Stimulated activated CD8-positive, alpha-beta memory T cell treated with anti-CD3 and anti-CD28 coated beads, Interleukin-4, amount 100 ng/mL, for 4 hours (primary cell): ENCODE measurements at regions not wholly inside any gene's neighbourhood (a gene's known extent, or its start where the extent isn't known, plus 50 kb on each side); places are given as distances from the start of the nearest gene placed in this dataset.
"Not testable (repeated sequence)": the region's sequence is repeated elsewhere in the genome, so short reads cannot be mapped to it uniquely, and the experiment has no call there.

Experiments used
- DNase-seq, 2 donors: peaks; one replicate each; pipeline ENCODE4 v3.0.0-alpha.2; 2020; ENCODE audit warnings: low read depth in 2 of 2, low spot score in 1 of 2

DNA sequence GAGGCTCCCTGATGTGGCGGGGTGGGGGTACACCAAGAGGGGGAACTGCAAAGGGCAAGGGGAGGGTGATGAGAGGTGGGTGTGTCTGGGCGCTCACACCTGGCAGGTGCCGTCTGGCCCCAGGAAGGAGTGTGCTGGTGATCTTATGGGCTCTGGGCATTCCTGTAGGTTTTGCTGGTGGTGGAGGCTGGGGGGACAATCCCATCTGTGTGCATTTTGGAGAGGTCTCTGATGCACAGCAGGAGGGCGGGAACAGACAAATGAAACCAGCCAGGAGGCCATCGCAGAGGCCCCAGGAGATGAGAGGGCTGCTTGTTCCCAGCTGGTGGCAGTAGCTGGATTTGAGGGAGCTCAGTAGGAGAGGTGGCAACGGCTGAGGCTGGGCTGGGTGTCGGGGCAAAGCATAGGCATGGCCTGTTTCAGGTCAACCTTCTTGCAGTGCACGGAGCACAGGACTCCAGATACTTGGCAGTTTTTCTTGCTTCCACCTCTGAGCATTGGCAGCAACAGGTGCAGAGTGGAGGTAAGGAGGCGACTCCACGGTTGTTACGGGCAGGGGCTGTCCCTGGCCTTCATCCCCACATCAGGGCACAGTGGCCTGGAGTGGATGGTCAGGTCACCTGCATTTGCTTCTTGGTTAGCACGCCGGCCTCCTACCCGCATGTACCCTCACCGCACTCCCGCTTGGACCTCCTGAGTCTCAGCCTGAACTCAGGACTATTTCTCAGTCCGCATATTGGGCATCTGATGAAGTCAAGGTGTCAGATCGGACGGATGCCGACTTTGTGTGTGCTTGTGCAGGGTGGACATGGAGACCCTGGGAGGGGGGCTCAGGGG, 194.2 kb upstream of the HDAC4 start:
- DNase-seq = no peak

DNA sequence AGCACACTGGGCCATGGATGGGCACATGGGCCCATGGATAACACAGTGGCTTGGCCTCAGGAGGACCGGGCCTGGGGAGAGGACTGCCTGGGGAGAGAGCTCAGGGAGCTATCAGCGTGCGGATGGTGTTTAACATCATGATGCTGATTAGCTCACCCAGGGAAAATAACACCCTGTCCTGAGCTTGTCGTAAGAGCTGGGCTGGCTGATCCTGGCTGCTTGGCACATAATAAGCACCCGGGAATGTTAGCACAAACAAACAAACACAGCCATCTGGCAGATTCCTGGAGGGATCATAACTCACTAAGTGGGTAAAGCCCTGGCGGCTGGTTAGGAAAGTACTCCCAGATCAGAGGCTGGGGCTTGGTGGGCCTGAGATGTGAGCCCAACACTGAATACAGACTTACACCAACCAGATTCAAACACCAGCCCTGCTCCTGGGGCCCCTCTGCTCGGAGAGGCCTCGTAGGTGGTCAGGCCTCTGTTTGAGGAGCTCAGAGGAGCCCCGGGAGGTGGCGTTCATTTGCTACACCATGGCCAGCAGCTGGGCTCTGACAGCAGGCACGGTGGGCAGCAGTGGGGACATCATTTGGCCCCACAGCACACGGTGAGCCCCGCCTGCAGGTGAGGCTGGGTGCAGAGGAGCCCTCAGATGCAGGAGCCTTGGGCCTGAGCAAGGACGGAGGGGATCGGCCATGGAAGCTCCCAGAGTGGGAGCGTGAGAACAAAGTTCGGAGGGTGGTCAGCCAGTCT, 193.4 kb upstream of the HDAC4 start:
- no peak for DNase-seq

DNA sequence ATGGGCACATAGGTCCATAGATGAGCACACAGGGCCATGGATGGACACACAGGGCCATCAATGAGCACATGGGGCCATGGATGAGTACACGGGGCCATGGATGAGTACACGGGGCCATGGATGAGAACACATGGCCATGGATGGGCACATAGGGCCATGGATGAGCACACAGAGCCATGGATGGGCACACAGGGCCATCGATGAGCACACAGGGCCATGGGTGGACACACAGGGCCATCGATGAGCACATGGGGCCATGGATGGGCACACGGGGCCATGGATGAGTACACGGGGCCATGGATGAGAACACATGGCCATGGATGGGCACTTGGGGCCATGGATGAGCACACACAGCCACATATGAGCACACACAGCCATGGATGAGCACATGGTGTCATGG, 192.6 kb upstream of the HDAC4 start:
- DNase-seq = no peak

DNA sequence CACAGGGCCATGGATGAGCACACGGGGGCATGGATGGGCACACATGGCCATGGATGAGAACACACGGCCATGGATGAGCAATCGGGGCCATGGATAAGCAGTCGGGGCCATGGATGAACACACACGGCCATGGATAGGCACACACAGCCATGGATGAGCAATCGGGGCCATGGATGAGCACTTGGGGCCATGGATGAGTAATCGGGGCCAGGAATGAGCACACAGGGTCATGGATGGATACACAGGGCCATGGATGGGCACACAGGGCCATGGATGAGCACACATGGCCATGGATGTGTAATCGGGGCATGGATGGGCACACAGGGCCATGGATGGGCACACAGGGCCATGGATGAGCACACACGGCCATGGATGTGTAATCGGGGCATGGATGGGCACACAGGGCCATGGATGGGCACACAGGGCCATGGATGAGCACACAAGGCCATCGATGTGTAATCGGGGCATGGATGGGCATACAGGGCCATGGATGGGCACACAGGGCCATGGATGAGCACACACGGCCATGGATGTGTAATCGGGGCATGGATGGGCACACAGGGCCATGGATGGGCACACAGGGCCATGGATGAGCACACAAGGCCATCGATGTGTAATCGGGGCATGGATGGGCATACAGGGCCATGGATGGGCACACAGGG, 191.9 kb upstream of the HDAC4 start:
- DNase-seq = not testable (repeated sequence)

DNA sequence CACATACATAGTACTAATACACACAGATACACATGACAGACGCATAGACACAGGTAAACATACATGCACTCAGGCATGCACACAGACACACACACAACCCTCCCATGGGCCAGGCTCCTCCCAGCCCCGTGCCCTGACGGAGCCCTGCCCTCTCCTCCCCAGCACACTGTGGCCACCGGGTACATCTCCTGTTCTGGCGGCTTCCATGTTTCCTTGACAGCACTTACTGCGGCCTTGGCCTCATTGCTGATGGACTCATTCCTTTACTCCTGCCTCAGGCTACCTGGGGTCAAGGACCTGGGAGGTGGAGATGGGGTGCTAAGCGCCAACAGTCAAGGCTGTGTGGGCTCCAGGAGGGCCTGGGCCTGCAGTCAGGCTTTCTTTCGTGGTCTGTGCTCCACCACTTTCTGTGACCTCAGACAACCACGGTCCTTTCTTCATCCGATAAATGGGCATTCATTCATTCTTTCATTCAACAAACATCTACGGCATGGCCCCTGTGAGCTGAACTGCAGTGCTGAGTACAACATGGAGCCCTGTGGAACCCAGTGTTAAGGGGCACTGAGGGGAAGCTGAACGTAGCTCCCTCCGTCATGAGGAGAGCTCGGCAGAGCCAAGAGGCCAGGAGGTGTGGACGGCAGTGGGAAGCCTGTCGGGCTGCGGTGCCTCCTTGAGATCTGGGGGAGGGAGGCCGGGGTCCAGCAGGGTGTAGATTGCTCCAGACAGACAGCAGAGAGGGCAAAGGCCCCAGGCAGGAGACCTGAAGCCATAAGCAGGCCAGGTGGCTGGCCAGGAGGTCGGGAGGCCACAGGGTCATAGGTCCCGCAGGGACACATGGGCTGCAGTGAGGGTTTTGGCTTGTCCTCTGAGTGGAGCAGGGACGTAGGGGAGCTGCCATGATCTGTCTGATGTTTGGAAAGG, 190.4 kb upstream of the HDAC4 start:
- DNase-seq = no peak

DNA sequence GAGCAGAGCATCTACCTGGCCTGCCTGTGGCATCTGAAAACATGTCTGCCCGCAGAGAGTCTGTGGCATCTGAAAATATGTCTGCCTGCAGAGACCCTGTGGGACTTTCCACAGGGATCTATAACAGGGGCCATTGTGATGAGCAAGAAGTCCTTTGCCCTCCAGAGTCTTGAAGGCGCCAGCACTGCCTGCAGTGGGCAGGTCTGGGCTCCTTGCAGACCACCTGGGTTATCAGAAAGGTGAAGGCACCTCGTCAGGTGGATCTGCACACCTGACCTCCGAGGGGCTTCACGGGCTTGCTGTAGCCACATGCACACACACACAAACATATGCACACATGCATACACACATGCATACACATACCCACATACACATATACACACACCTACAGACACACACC, 189.5 kb upstream of the HDAC4 start:
- no peak for DNase-seq

DNA sequence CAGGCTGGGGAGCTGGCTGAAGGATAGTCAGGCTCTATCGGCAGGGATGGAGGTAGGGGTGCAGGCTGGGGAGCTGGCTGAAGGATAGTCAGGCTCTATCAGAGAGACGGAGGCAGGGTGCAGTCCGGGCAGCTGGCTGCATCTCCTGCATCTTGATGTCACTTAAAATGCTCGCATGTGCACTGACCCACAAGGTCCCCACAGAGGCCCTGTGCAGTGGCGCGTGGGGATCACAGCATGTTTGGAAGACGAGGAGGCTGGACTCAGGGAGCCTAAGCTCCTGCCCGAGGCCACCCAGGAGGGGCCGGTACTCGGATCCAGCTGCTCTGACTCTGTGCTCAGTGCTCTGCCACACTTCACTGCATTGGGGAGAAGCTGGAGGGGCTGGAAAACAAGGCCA, 189.0 kb upstream of the HDAC4 start:
- DNase-seq = no peak

DNA sequence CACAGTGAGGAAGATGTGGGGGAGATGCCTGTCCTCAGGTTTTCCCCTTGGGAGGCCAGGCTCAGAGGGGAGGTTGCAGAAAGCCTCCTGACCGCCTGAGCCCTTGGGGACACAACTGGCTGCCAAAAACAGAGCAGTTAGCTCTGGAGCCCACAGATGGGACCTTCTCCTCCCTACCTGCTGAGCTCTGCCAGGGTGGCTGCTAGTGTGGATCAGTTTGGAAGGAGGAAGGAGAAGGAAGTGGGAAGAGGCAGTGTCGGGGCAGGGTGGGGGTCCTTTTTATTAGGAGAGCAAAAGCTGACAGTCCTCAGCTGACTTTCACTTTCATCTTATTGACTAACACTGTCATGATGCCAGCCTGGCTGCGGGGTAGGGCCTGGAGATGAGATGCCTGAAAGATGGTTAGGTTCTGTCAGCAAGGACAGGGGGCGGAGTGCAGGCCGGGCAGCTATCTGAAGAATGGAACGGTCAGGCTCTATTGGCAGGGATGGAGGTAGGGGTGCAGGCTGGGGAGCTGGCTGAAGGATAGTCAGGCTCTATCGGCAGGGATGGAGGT, 188.5 kb upstream of the HDAC4 start:
- no peak for DNase-seq

DNA sequence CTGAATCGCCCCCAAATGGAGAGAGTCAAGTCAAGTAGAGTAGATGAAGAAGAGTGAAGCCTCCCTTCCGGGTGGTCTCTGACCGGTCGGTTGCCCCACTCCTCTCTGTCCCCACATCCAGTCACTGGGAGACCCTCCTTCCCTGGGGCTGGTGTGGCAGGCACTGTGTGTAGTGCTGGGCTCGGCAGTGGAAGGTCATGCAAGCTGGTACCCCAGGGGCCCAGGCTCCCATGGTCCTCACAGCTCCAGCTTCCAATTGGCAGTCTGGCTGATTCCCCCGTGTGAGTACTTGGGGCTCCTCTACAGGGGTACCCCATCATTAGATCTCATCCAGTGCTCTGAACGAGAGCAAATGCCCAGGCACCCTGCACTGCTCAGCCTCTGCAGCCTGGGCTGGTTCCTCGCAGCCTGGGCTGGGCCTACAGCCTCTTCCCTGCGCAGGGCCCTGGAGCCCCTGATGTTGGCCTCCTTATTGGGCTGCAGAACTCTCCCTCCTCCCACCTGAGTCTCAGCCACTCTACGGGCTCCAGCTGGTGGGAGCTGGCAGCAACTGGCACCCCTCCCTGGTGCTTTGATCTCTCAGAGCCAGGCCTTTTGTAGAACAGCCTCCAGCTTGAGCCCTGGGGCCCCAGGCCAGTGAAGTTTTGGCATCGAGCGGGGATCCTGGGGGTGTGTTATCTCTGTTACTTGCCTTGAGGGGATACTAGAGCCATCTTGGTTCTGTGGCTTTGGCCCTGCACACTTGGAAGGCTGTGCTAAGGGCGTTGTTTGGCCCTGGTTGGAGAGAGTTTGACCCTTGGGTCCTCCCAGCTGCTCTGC, 187.8 kb upstream of the HDAC4 start:
- no peak for DNase-seq

DNA sequence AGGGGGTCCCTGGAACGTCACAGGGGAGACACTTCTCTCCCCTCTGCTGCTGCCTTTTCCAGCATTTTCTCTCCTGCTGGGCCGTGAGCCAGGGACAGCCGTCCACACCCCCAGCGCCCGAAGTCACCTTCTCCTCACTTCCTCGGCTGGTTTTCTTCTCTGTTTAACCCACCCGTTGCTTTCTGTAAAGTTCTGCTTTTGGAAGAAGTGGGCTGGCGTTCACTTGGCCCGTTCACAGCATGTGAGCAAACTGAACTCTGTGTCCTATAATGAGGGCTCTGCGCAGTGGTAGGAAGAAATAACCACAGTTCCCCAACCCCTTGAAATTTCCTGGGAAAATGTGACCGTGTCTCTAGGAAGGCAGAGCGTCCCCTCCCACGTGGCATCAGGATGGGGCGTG, 187.0 kb upstream of the HDAC4 start:
- no peak for DNase-seq

DNA sequence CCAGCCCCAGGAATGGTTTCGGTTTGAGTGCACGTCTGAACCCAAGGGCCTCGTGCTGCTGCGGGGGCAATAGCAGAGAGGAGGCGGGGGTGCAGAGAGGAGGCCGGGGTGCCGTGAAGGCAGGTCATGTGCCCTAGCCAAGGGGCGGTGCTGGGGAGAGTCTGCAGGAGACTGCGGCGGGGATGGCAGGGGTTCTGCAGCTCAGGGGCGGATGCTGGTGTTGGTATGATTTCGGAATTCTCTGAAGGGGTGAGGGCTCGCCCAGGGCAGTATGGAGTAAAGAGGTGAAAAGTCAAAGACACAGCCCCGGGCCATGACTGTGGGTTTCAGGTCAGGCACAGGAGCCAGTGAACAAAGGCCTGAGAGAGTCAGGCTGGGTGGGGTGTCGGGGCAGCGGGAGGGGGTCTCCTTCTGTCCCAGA, 186.5 kb upstream of the HDAC4 start:
- DNase-seq = no peak

DNA sequence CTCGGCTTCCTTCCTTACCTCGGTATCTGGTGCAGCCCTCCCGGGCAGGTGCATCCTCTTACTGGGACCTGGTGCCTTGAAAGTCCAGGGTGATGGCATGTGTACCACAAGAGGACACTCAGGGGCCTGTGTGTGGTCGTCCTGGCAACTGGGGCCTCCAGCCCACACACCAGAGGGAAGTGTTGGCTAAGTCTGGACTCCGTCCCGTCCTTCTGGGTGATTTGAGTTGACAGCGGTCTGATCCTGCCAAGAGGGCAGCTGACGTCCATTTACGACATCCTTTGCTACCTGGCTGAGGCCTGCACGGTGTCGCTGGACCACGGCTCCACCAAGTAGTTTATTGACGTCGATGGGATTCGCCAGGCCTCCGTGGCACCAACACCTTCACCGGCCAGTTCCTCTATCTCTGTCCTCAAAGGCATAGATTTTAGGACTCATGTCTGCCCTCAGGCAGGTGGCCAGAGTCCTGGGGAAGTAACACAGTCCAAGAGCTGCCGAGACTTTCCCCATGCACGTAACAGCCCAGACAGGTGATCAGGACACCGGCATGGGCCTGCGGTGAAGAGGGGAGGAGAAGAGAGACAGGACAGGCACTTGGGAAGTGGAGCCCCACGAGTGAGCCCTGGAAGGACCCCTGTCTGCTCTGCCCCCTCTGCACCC, 186.0 kb upstream of the HDAC4 start:
- DNase-seq = no peak

DNA sequence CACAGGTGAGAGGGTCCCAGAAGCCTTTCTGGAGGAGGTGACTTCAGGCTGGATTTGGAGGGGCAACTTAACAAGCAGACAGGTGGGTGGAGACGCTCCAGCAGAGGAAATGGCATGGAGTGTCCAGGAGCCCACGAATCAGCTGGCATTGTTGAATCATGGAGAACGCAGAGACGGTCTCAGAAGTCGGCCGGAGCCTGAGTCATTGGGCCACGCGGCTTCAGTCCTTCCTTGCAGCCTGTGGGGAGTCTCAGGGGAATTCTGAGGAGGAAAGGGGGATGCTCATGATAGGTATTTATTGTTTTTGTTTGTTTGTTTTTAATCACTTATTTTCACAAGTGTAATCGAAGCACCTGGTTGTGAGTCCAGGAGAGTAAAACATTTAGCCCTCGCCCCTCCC, 184.6 kb upstream of the HDAC4 start:
- no peak for DNase-seq

DNA sequence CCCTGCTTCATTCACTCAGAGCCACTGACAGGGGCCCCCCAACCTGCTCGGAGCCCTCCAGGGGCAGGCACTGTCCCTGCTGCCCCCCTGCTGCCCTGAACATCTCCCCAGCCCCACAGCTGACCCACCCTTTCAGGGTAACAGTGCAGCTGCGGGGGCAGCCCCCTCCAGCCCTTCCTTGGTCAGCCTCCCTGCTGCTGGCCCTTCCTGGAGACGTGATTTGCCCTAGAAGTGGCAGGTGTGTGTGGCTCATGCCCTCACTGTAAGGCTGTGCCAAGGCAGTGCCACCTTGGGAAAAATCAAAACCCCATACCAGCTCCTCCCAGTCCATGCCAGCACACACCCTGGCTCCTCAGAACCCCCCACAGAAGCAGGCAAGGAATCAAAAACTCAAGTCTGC, 184.2 kb upstream of the HDAC4 start:
- no peak for DNase-seq

DNA sequence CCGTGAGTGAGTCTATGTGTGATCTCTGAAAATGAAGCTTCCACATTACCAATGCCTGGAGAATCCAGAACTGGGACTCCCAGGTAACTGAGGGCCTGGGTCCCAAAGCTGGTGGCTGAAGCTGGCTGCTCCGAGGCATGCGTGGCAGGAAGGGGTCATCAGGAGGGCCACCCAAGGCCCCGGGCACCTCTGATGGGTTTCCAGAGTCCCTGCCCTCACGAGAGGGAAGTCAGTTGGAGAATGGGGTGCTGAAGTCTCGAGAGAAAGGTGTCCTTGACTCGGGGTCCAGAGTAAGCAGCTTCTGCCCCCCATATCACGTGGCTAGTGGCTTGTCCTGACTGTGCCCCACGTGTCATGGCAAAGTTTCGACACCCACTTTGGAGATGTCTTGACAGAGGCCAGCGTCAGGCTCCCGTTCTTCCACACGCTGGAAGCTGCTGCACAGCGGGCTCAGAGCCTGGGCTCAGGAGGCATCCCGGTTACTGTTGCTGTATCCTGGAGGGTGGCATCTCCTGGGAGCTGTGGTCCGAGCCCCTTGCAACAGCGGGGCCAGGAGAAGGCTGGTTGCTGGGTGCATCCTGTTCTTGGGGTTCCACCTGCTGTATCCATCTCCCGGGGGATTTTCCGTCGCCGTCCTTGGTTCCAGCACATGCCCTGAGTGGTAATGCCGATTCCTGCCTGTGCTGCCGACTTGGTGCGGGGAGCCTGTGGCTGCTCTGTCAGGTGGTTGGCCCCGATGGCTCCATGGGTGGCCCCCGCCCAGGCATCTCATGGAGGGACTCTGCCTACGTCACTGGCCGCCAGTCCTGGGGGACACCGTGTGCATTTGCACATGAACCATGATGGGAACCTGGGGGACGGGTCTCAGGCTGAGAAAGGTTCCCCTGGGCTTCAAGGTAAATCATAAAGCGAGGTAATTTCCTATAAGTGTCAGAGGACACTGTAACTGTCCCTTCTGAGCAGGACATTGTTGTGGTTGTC, 183.3 kb upstream of the HDAC4 start:
- no peak for DNase-seq

DNA sequence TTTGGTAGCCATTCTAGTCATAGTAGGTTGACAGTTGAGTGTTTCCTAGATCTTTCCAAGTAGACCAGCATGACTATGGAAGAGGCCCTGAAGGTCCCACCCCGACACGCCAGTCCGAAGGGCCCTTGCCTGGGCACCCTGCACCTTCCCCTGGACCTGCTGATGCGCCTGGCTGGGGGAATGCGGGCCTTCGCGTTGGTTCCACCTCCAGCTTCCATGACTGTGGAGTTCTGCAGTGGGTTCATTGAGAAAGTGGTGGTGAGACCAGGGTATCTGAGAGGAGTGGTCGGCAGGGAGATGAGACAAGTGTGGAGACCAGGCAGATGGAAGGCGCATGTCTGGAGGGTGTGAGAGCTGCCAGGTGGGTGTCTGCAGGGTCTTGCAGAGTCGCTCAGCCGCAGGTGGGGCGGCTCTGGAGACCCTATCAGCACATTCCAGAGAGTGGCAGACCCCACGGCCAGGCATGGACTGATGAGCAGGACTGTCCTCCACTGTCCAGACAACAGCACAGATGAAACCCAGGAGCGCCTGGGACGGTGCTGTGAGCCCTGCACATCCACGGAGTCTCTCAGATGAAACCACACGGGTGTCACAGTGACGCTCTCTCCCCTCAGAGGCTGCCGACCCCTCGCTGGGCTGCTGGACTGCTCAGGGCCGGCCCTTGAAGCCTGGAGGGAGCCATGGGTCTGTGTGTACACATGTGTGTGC, 182.5 kb upstream of the HDAC4 start:
- no peak for DNase-seq

DNA sequence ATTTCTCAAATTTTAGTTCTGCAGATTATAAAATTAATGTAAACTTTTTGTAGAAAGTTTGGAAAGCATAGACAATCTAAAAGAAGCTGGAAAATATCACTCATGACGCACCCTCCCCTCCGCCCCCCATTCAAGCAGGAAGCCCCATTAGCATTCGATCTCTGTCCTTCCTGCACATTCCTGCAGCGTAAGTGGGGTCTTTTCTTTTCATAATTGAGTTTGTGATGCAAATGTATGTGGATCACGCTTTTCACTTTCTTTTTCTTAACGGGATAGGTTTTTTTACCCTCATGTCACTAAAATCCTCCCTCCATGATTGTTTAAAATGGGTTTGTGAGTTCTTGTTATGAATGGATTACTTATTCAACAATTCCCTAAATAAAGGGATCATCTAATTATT, 181.7 kb upstream of the HDAC4 start:
- no peak for DNase-seq
